Osteocyte (in vitro differentiated cells): ENCODE measurements at regions not wholly inside any gene's neighbourhood (a gene's known extent, or its start where the extent isn't known, plus 50 kb on each side); places are given as distances from the start of the nearest gene placed in this dataset.

ENCODE experiments used
- DNase-seq: peaks from one replicate; pipeline ENCODE4 v3.0.0; 2021; ENCODE audit warnings: mixed read lengths; ENCODE audit not compliant: unreplicated experiment; ENCODE audit errors: extremely low spot score
- H3K27ac Mint-ChIP-seq: one replicate; pipeline ENCODE4 v1.8.0; 2021; ENCODE audit warnings: mild to moderate bottlenecking, mixed read lengths; ENCODE audit not compliant: unreplicated experiment
- H3K27me3 Mint-ChIP-seq: one replicate; pipeline ENCODE4 v1.8.0; 2021; ENCODE audit warnings: mixed read lengths; ENCODE audit not compliant: unreplicated experiment
- H3K36me3 Mint-ChIP-seq: one replicate; pipeline ENCODE4 v1.8.0; 2021; ENCODE audit warnings: mixed read lengths; ENCODE audit not compliant: unreplicated experiment
- H3K4me1 Mint-ChIP-seq: one replicate; pipeline ENCODE4 v1.8.0; 2021; ENCODE audit warnings: mixed read lengths; ENCODE audit not compliant: unreplicated experiment
- H3K4me3 Mint-ChIP-seq: one replicate; pipeline ENCODE4 v1.8.0; 2021; ENCODE audit warnings: mild to moderate bottlenecking, moderate library complexity, mixed read lengths; ENCODE audit not compliant: unreplicated experiment
- H3K9me3 Mint-ChIP-seq: one replicate; pipeline ENCODE4 v1.8.0; 2021; ENCODE audit warnings: mixed read lengths; ENCODE audit not compliant: unreplicated experiment
- TF ChIP-seq, protein P1 (sequence below): fragments of 200-600 bp; sonication (generic); IDR thresholded peaks from 2 replicates; pipeline ENCODE4 v1.5.0; 2021; ENCODE audit warnings: antibody characterized with exemption, mild to moderate bottlenecking, moderate library complexity

DNA sequence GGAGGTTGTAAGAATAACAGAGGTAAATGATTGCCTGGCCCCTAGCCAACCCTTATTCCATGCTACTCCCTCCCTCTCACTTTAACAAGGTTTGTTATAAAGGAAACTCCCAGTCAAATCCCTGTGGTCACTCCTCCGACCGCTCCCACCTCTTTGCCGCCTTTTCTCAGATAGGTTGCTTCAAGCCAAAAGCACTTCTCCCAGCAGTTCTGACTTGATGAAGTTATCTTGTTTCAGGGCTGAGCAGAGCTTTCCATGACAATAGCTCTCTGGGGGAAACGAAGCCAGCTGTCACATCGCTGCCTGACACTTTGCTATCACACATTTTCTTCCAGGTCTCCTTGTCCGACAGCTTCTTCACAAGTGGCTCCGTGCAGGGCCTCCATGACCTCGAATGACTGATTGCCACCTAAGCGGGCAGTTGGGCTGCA is 278.6 kb downstream of the HAPSTR1 start:
- TF ChIP-seq, protein P1, sequence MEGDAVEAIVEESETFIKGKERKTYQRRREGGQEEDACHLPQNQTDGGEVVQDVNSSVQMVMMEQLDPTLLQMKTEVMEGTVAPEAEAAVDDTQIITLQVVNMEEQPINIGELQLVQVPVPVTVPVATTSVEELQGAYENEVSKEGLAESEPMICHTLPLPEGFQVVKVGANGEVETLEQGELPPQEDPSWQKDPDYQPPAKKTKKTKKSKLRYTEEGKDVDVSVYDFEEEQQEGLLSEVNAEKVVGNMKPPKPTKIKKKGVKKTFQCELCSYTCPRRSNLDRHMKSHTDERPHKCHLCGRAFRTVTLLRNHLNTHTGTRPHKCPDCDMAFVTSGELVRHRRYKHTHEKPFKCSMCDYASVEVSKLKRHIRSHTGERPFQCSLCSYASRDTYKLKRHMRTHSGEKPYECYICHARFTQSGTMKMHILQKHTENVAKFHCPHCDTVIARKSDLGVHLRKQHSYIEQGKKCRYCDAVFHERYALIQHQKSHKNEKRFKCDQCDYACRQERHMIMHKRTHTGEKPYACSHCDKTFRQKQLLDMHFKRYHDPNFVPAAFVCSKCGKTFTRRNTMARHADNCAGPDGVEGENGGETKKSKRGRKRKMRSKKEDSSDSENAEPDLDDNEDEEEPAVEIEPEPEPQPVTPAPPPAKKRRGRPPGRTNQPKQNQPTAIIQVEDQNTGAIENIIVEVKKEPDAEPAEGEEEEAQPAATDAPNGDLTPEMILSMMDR, result no peak
- Mint-ChIP-seq H3K27me3 (no peaks in the 10 kb centered on the region), H3K27ac (no peak overlapping the region), H3K4me3 (no peak overlapping the region), H3K9me3 (no peaks in the 10 kb centered on the region), H3K4me1 (no peaks in the 10 kb centered on the region), H3K36me3 (no peaks in the 10 kb centered on the region)
- no peak for DNase-seq

DNA sequence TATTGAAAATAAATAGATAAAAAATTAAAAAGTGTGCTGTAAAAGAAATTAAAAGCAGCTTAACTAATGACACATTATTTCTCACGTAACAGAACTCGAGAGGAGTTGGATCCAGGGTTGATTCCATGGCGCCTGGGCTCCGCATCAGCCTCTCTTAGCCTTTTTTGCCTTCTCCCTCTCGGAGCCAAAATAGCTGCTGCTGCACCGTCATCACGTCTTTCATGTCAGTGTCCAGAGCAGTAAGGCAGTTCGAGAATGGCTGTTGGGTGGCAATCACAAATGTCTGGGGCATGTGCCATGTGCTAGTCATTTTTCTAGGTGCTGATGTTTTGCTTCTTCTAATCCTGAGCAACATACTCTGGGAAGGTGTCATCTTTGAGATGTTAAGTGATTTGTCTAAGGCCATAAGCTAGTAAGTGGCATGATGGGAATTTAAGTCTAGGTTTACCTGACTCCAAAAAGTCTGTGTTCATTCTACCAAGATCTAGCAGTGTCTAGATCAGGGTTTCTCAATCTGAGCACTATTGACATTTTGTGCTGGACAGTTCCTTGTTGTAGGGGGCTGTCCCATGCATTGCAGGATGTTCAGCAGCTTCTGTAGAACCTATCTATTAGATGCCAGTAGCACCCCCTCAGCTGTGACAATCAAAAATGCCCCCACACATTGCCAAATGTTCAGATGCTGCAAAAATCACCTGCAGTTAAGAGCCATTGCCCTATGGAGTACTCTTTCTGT is 280.4 kb downstream of the HAPSTR1 start:
- Mint-ChIP-seq H3K27ac (no peak overlapping the region), H3K4me1 (no peaks in the 10 kb centered on the region), H3K27me3 (no peaks in the 10 kb centered on the region), H3K4me3 (no peak overlapping the region), H3K9me3 (no peaks in the 10 kb centered on the region), H3K36me3 (no peaks in the 10 kb centered on the region)
- TF ChIP-seq, protein P1, result no peak
- DNase-seq, result no peak

DNA sequence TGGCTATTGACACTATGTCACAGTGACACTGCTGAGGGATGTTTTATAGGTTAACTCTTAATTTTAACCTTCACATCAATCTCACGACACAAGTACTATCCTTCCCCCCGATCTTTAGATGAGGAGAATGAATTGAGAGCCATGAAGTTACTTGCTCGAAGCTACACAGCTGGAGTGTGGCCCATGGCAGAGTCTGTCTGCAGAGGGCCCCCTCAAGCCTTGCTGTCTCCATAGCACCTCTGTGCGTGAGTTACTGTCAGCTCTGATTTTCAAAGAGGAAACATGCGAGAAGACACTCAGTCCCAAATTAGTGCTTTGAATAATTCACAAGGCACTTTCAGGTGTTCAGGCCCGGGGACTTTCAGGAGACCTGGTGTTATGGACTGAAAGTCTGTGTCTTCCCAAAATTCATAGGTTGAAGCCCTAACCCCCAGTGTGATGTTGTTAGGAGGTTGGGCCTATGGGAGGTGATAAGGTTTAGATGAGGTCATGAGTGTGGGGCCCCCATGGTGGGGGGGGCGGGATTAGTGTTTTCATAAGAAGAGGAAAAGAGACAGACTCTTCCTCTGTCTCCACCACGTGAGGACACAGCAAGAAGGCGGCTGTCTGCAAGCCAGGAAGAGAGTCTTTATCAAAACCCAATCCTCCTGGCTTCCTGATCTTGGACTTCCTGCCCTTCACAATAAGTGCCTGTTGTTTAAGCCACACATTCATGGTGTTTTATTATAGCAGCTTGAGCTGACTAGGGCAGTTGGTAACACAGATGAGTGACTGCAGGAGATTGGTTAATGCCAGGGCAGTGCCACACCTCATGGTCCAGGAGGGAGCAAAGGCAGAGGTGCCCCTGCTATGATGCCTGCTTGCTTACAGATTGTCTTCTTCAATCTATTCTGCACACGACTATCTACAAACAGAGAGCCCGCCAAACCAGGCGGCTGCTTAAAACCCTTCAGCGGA is 281.8 kb downstream of the HAPSTR1 start:
- Mint-ChIP-seq H3K27ac (no peak overlapping the region), H3K36me3 (no peaks in the 10 kb centered on the region), H3K4me1 (no peaks in the 10 kb centered on the region), H3K4me3 (no peak overlapping the region), H3K27me3 (no peaks in the 10 kb centered on the region), H3K9me3 (no peaks in the 10 kb centered on the region)
- DNase-seq, result no peak
- TF ChIP-seq, protein P1, result no peak

DNA sequence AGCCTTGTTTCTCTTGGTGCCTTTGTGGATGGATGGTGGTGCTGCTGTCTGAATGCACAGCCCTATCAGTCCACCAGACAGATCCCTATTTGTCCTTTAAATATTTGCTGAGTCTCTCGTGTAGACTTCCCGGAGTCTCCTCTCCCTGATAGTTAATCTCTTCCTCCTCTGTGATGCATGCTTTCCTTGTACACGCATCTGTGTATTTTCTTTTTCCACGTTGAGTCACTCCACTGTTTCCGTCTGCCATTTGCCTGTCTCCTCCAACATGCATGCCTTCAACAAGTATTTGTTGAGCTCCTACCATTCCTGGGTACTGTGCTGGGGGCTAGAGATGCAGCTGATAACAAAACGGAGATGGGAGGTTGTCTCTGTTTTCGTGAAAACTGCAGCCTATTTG is 282.6 kb downstream of the HAPSTR1 start:
- Mint-ChIP-seq H3K36me3 (no peaks in the 10 kb centered on the region), H3K9me3 (peaks cover 5% of the 10 kb centered on the region), H3K27ac (no peak overlapping the region), H3K4me3 (no peak overlapping the region), H3K4me1 (no peaks in the 10 kb centered on the region), H3K27me3 (no peaks in the 10 kb centered on the region)
- TF ChIP-seq, protein P1, result no peak
- DNase-seq, result no peak

DNA sequence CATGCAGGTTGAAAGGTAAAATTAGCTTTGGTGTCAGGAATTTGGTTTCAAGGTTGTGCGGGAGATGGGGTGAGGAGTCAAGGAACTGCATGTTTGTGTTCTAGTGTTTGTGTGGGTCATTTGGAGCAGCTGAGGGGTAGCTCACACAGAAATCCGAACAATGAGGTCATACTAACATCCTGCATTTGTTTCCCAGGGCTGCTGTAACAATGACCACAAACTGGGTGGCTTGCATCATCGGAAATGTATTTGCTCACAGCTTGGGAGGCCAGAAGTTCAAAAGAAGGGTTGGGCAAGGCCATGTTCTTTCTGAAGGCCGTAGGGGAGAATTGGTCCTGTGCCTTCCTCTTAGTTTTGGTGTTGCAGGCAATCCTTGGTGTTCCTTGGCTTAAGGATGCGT is 287.4 kb downstream of the HAPSTR1 start:
- peaks cover 15% of the 10 kb centered on the region for H3K9me3 Mint-ChIP-seq
- no peaks in the 10 kb centered on the region for H3K4me1 Mint-ChIP-seq
- H3K36me3 Mint-ChIP-seq, result no peaks in the 10 kb centered on the region
- H3K27me3 Mint-ChIP-seq, result no peaks in the 10 kb centered on the region
- no peak overlapping the region for H3K27ac Mint-ChIP-seq
- DNase-seq, result no peak
- TF ChIP-seq, protein P1, result no peak
- no peak overlapping the region for H3K4me3 Mint-ChIP-seq
